CD4-positive, alpha-beta T cell treated with Interferon alpha-2 for 1 hour (primary cell): ENCODE measurements at regions not wholly inside any gene's neighbourhood (a gene's known extent, or its start where the extent isn't known, plus 50 kb on each side); places are given as distances from the start of the nearest gene placed in this dataset.
A peak's percentile ranks its signal among the peaks of the same experiment; 100 is the strongest.

Experiments
- DNase-seq, 2 donors: peaks; one replicate each; pipeline ENCODE4 v3.0.0-alpha.2; 2020 to 2022

DNA sequence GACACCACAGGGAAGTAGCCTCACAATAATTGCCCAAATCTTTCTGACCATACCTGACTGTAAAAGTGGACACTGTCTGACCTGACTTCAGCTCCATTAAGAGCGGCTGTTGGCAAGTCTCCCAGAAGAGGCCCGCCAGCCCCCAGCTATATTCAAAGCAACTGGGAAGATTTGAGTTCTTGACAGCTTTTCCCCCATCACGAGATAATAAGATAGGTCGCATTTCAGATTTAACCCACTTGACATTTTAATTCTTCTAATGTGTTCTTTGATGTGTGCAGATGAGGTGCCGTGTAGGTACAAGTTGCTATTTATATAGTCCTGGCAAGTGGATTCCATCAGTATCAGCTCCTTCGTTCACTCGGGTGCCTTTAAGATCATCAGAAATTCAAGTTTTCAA is 345.7 kb downstream of the DRD1 start:
- DNase-seq = no peak

DNA sequence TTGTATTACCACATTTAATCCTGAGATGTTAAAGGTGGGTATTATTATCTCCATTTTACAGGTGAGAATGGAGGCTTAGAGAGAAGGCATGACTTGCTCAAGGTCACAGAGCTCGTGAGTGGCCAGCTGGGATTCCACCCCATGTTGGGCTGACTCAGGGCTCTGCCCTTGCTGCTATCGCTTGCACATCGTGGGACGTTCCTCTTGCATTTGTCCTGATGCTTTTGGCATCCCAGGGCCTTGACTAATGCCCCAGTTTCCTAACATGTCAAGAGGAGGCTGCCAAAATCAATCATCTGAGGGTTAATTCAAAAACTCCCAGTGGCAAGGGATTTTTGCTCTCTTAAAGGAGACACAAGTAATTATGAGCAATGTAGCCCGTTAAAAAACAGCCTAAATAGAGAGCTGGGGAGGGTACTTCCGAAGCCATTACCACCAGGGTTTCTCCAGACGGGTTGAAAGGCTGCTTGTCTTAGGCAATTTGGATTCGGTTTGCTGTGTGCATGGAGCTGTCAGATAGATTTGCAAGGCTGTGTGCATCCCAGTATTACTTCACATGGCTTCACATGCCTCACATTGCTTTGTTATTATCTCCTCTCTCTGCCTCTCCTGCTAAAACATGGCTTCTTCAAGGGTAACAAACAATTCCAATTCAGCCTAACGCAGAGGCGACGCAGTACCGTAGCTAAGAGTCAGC is 347.4 kb downstream of the DRD1 start:
- DNase-seq = no peak

DNA sequence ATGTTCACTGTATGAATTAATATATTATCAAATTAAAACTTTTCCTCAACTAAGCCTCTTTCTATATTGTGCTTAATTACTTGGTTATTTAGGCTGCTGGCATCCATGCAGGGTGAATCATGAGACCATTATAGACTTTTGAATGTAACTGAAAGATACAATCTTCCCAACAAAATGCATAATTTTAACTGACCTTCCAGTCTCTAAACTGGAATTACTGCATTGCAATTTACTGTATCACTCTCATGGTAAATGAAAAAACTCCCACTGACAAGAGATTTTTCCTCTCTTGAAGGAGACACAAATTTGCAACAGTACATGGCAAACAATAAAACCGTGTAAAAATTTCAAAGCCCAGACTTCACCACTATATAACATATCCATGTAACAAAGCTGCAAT is 349.5 kb downstream of the DRD1 start:
- no peak for DNase-seq

DNA sequence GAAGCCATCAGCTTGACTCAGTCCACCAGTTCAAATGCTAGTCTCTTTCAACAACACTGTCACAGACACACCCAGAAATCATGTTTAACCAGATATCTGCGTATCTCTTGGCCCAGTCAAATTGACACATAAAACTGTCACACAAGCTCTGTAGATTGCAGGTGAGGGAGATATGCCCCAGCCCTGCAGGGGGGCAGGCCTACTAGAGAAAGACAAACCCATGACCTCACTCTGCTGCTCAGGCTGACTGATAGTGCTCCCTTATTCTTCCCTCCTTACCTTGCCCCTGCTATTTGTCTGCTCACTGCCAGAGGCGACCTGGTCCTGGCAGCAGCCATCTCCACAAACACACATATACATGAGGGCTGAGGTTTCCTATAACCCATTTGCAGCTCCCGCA is 351.3 kb downstream of the DRD1 start:
- DNase-seq = no peak

DNA sequence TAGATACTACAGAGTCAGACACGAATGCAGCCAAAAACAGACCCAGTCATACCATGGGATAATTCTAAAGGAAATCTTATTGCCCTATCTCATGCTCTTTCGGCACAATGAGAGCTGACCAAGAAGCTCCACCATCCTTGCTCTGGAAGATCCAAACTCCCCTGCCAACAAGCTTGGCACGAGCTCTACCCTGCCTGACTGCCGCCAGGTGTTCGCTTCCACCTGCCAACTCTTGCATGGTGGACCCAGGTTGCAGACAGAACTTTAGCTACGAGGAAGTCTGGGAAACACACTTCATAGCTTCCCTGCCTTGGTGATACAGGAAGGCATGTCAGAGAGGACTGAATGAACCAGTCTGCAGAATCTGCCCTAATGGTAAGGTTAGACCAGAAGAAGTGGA is 355.0 kb downstream of the DRD1 start:
- DNase-seq = no peak

DNA sequence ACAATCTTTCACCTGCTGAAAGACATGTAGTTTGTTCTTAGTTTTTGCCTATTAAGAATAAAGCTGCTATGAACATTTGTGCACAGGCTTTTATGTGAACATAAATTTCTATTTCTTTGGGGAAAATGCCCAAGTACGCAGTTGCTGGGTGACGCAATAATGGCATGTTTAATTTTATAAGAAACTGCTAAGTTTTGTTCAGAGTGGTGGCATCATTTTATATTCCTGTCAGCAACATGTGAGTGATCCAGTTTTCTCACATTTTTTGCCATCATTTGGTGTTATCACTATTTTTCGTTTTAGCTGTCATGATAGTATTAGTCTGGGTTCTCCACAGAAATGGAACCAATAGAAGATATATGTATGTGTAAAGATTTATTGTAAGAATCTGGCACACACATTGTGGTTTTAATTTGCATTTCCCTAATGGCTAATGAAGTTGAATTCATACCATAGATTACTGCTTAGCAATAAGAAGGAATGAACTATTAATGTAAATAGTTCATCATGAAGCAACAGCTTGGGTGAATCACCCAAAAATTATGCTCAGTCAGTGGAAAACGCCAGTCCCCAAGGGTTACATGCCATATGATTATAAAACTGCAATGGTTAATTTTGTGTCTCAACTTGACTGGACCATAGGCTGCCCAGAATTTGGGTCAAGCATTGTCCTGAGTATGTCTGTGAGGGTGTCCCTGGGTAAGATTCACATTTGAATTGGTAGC is 358.6 kb downstream of the MSX2 start:
- DNase-seq = no peak

DNA sequence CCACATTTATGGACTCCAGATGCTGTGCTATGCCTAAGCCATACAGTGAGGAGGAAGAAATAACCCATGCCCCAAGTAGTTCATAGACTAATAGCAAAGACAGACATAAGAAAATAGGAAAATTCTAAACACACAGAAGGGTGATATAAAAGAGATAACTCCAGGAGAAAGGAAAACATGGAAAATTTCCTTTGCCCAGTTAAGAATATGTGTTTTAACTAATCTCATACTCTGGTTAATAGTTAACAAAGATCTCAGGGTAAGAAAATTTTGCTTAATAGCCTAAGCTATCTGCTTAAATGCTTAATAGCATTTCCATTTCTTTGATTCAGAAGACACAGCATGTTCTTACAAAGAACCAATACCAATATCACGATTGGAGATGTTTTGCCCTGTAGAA is 358.0 kb downstream of the MSX2 start:
- DNase-seq = no peak

DNA sequence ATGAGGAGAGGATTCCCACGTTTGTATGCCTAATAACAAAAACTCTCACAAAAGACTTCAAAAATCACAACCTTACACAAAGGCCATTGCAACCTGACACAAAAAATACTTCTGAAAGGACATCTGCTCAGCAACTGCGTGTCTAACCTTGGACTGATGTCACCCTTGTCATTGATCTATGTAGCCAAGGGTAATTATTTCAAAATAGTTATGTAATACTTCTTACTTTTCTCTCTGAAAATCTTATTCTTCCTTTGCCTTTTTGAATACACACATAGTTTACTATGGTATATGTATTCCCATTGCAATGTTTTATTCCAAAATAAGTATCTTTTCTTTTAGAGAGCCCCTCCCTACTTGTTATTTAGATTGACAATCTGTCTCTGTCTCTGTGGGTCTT is 355.3 kb downstream of the MSX2 start:
- DNase-seq = no peak

DNA sequence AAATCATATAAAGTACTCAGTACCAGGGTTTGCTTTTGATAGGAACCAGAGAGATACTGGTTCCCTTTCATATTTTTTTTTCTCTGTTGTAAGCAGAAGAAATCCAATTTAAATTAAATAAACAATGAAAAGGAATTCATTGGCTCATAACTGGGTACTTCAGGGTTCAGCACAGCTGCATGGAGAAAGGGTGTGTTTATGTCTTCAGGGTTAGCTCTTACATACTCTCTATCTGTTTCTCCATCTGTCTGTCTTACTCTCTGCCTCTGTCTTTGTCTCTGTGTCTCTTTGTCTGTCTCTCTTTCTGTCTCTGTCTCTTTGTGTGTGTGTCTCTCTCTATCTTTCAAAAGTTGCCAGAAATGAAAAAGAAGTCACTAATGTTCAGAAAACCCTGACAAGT is 345.9 kb downstream of the MSX2 start:
- DNase-seq = no peak

DNA sequence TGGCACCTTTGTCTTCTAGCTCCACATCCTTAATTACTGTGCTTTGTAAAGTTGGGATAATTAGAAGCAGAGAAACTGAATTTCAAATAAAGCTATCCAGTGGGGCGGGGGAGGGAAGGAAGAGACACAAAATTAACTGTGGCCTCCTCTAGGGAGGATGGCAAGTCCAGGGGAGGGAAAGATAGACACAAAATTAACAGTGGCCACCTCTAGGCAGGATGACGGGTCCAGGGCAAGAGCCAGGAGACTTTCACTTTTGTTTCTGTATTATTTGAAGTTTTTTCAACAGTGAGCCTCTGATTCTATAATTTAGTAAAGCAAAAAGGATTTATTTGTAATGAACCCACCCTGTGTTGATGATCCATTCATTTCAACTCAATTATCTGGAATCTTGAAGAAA is 335.9 kb downstream of the MSX2 start:
- DNase-seq = peak in 1 of 2 donors; percentile 0

DNA sequence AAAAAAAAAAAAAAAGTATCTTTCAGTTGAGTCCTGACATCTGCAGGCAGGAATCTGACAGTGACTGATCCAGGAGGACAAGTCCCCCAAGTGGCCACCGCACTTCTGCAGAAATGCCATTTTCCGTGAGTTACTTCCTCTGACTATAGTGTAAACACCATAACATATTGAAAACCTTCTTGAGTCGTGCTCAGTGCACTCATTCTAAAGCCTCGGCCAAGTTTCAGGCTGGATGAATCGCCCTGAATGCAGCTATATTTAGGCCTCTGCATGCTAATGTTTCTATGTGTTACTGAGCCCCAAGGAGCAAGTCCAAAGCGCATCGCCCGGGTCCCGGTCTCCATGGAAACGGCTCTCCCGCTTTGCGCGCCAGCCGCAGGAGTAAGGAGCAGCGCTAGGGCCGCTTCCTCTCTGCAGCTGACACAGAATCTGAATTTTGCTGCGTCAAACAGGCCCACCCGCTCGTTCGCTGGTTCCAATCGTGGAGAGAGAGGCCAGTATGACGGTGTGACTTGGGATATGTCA is 335.4 kb downstream of the MSX2 start:
- peak in 1 of 2 donors; percentile 4 for DNase-seq

DNA sequence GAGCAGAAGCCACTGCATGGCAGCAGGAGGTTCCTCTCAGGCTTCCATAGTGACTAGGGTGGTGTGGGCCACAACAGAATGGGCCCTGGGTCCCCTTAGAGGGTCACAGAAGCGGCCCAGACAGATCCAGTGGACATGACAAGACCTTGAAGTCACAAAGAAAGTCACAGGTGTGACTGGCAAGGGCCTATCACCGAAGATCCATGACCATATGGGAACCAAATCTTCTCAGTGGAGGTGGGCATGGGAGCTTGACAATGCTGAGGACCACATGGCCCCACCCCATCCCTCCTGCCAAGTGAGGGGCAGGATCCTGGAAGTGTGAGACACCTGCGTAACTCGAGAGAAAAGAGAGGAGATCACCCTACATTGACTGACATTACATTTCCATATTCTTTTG is 332.4 kb downstream of the MSX2 start:
- no peak for DNase-seq

DNA sequence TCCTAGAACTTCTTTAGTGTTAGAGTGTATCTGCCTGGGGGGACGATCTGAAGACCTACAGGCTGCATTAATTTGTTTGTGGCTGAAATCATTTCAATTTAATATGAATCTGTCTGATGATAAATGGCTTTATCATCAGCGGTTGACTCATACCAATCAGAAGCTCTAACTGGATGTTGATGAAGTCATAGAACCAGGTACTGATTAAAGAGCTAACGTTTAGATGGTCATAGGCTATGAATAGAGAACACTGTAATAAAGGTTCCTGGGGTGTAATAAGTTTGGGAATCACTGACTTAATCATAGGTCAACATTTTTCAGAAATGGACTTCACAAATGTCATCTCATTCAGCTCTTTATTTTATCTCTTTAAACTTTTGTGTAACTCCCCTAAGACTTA is 329.9 kb downstream of the MSX2 start:
- DNase-seq = no peak

DNA sequence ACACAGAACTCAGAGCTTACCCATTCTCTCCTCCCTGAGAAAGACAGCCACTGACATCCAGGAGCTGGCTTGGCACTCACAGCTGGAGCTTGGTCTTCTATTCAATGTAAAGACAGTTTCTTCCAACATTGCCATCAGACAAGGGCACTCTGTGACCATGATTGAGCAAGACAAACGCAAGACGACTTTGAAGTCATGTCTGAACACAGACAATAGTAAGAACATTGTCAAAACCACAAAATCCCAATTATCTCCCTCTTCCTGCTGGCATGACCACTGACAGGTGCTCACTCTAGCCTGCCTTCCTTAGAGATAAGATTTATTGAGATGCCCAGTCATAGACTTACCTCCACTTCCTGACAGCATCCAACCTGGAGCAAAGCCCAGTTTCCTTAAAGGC is 328.0 kb downstream of the MSX2 start:
- DNase-seq = no peak

DNA sequence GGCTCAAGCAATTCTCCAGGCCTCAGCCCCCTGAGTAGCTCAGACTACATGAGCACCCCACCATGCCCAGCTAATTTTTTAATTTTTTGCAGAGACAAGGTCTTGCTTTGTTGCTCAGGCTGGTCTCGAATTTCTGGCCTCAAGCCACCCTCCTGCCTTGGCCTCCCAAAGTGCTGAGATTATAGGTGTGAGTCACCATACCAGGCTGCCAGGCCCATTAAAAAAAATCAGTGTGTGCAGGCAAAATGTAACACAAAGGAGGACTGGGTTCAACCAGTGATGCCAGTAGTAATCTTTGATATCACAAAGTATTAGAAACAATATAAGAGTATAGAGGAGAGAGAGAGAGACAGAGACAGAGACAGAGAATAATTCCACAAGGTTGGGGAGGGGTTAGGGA is 322.7 kb downstream of the MSX2 start:
- DNase-seq = no peak

DNA sequence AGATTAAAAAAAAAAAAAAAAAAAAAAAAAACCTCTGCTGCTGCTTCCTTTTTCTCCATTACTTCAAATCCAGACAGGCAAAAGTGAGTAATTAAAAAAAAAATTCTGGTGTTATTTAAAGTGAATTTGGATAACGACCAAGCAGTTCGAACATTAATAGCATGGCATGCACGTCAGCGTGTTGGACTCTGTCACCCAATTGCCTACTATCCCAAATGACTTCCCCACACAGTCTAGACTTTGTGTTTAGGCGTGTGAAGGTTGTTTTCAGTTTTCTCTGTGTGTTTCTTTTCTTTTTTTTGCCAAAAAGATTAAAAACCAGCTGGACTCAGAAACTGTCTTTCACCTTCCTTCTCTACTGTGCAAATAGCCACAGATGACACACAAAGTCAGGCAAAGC is 321.4 kb downstream of the MSX2 start:
- no peak for DNase-seq

DNA sequence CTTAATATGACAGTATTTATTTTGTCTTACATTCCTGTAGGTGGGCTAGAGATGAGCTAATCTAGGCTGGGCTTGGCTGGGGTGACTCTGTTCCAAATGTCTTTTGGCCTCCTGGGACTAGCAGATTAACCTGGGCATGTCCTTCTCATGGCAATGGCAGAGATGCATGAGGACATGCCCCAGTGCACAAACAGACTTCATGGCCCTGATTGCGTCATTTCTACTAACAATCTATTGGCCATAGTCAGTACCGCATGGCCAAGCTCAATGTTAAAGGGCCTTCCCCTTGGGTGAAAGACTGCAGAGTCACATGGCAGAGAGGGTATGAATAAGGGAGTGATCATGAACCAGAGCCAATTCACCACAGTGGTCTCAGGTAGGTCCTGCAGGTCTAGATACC is 313.4 kb downstream of the MSX2 start:
- no peak for DNase-seq

DNA sequence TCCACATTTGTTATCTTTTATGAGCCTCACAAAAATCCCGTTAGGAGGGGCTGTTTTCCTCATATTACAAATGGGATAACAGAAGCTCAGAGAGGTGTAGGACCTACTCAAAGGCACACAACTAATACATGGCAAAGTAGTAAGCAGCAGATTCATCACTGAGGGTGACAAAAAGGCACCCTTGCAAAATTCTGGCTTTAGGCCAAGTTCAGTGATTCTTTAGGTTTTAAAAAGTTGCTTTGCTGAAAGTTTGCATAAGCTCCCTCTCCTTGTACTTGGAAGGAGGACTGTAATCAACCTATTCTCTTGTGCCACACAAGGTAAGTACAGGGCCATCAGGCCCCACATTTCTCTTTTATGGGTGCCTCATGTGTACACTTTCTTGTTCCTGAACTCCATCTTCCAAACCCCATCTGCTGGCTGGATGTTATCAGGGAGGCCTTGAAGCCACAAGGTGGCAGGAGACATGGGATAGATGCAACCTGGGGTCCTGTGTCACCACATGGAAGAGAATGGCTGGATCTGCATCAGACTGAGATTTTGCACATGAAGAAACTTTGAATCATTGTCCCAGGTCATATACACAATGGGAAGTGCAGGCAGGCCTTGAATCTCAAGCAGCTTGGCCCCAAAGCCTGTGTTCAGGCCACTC is 311.6 kb downstream of the MSX2 start:
- DNase-seq = no peak

DNA sequence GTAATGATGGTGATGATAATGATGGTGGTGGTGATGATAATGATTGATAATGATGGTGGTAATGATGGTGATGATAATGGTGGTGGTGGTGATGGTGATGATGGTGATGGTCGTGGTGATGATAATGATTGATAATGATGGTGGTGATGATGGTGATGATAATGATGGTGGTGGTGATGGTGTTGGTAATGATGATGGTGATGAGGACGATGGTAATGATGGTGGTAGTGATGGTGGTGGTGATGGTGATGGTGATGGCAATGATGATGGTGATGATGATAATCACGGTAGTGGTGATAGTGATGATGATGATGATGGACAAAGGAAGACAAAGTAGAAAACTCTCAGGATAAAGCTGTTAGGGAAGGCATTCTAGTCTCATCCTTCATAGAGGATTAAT is 310.5 kb downstream of the MSX2 start:
- DNase-seq = no peak

DNA sequence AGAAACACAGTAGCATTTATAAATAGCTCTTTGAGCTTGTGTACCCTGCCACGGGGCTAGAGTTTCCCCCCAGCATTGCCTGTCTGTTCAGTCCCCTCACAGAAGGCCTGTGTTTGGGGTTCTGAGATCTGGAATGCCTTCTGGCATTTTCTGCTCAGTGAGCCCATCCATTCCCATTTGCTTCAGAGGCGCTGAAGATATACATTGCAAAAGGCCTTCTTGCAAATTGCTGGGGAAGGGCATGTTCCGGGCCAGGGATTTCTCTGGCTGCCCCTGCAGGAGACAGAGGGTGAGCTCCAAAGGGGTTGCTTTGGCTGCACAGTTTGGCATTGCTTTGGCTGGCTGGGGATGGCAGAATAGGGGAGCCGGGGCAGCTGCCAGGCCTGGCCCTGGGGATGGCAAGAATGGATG is 308.4 kb downstream of the MSX2 start:
- DNase-seq = no peak

DNA sequence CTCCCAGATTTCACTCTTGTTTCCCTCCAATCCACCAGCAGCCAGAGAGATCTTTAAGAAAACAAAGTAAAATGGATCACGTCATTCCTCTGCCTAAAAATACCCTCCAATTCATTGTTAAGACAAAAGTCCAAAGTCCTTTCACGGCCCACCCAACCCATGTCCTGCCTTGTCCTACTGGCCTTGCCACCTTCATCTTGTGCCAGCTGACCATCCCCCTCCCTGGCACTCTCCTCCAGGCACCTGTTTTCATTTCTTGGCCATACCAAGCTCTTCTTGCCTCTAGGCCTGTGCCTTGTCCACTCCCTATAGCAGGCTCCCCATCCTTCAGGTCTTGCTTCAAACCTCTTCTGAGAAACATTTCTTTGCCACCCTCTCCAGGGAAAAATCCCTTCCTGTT is 307.6 kb downstream of the MSX2 start:
- no peak for DNase-seq

DNA sequence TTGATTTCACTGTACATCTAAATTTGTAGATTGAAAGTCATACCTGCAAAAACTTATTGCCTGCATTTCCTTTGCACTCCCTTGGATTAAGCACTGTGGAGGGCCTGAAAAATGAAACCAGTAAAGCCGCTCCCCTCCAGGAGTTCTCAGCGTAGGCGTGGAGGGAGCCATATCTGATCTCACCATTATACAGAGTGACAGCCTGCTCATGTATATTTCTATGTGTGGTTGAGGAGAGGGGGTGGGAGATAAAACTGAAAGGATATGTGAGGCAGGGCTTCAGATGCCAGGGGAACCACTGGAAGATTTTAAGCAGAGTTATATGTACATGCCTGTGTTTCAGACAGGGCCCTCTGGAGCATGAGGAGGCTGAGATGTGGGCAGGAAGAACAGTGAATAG is 303.0 kb downstream of the MSX2 start:
- DNase-seq = no peak

DNA sequence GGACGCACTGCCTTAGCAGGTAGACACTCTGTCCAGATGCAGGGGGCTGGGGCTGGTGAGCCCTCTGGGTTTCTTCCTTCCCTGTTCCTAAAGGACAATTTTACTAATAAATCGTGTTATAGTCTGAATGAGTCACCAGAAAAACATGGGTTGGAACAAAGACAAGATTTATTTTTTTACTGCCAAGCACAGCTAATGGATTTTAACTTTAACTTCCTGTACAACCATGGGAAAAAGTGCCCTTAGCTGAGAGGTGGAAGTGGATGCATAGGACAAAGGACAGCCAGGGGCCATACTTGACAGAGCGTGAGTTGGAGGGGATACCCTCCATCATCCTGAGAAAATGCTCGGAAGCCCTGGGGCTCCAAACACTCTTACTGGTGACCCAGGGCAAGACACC is 300.7 kb downstream of the MSX2 start:
- no peak for DNase-seq
